ENCODE measurements at regions not wholly inside any gene's neighbourhood (a gene's known extent, or its start where the extent isn't known, plus 50 kb on each side); places are given as distances from the start of the nearest gene placed in this dataset.

- no peak for FAIRE-seq
Observed at GRCh38 chr1:191608367-191608766, 549.9 kb upstream of the RGS18 start.

GRCh38 chr1:191609305-191609704, 549.0 kb upstream of the RGS18 start:
- ChIA-PET SMC1A (ENCODE audit: uncharacterized antibody, unreplicated experiment) (no interaction called here), POLR2A (no interaction called here), CTCF (no interaction called here), RAD21 (ENCODE audit: unreplicated experiment) (interaction anchor here (0.6 kb wide), 1 partner anchor 432 kb away, joined by 3 read pairs; no protein-coding TSS in a partner anchor)
- ATAC-seq, result no peak
- H3K9ac ChIP-seq (ENCODE audit: control insufficient read depth, insufficient read depth, low read length), result no peak overlapping the region
- H3K4me2 ChIP-seq (ENCODE audit: control insufficient read depth, insufficient read depth), result no peak overlapping the region
- BruUV-seq (replicated peaks), result no TSS peak
- no peak for FAIRE-seq
- H3K27me3 ChIP-seq (replicated peaks in 1 of 2; ENCODE audit: control insufficient read depth in 2 of 2, insufficient read depth in 2 of 2, low read length in 1 of 2), result no peaks in the 10 kb centered on the region; a peak in 1 of 4 replicates
- intact Hi-C loops (cut with micrococcal nuclease; ENCODE audit: unreplicated experiment) (no loop called here), in situ Hi-C loops (cut with MboI) (no loop called here)
- H2AFZ ChIP-seq (ENCODE audit: control insufficient read depth, low read depth, low read length), result no peak overlapping the region
- H3K4me1 ChIP-seq (ENCODE audit: control insufficient read depth, insufficient read depth, low read length), result no peaks in the 10 kb centered on the region
- H3K27ac ChIP-seq (ENCODE audit: control insufficient read depth, insufficient read depth), result no peak overlapping the region
- H3K79me2 ChIP-seq (ENCODE audit: control insufficient read depth, insufficient read depth, low read length), result no peaks in the 10 kb centered on the region
- H4K20me1 ChIP-seq (ENCODE audit: control insufficient read depth, insufficient read depth), result no peaks in the 10 kb centered on the region
- H3K9me3 ChIP-seq (replicated peaks; ENCODE audit: control insufficient read depth, insufficient read depth, low read length), result no peaks in the 10 kb centered on the region
- no peaks in the 10 kb centered on the region for H3K36me3 ChIP-seq (ENCODE audit: control insufficient read depth in 2 of 2, insufficient read depth in 2 of 2, low read length in 1 of 2)
- no peak overlapping the region for H3K4me3 ChIP-seq
- DNase-seq (ENCODE audit: low read depth, low spot score), result no peak
- no peak for TF ChIP-seq PKNOX1 (IDR thresholded peaks at IDR 0.05)
- no peak for TF ChIP-seq RCOR1 (conservative IDR thresholded peaks at IDR 0.05; ENCODE audit: low read depth, low read length)
- no peak for TF ChIP-seq SREBF2 (IDR thresholded peaks at IDR 0.05; ENCODE audit: low read length)
- TF ChIP-seq SKIL (IDR thresholded peaks at IDR 0.05; ENCODE audit: low read depth, poor library complexity, severe bottlenecking), result no peak
- TF ChIP-seq GABPA (IDR thresholded peaks at IDR 0.05; ENCODE audit: low read depth), result no peak
- no peak for TF ChIP-seq BHLHE40 (IDR thresholded peaks at IDR 0.05; ENCODE audit: borderline replicate concordance in 1 of 2, low read depth in 2 of 2, low read length in 1 of 2)
- TF ChIP-seq PAX8 (IDR thresholded peaks at IDR 0.05), result no peak
- TF ChIP-seq HCFC1 (IDR thresholded peaks at IDR 0.05; ENCODE audit: low read length), result no peak
- no peak for TF ChIP-seq SUZ12 (IDR thresholded peaks at IDR 0.05; ENCODE audit: unreplicated experiment)
- no peak for TF ChIP-seq PML (IDR thresholded peaks at IDR 0.05; ENCODE audit: low read length)
- no peak for TF ChIP-seq ZNF24 (IDR thresholded peaks at IDR 0.05)

More at GRCh38 chr1:191608367-191608766, 549.9 kb upstream of the RGS18 start:
- SMC1A ChIA-PET (ENCODE audit: uncharacterized antibody, unreplicated experiment), result no interaction called here
- Histone ChIP-seq H3K36me3 (ENCODE audit: control insufficient read depth in 2 of 2, insufficient read depth in 2 of 2, low read length in 1 of 2) (no peaks in the 10 kb centered on the region), H3K79me2 (ENCODE audit: control insufficient read depth, insufficient read depth, low read length) (no peaks in the 10 kb centered on the region), H4K20me1 (ENCODE audit: control insufficient read depth, insufficient read depth) (no peaks in the 10 kb centered on the region), H2AFZ (ENCODE audit: control insufficient read depth, low read depth, low read length) (no peak overlapping the region), H3K4me3 (no peak overlapping the region), H3K9me3 (replicated peaks; ENCODE audit: control insufficient read depth, insufficient read depth, low read length) (no peaks in the 10 kb centered on the region), H3K9ac (ENCODE audit: control insufficient read depth, insufficient read depth, low read length) (no peak overlapping the region), H3K4me1 (ENCODE audit: control insufficient read depth, insufficient read depth, low read length) (no peaks in the 10 kb centered on the region), H3K4me2 (ENCODE audit: control insufficient read depth, insufficient read depth) (no peak overlapping the region), H3K27me3 (replicated peaks in 1 of 2; ENCODE audit: control insufficient read depth in 2 of 2, insufficient read depth in 2 of 2, low read length in 1 of 2) (no peaks in the 10 kb centered on the region; a peak in 1 of 4 replicates), H3K27ac (ENCODE audit: control insufficient read depth, insufficient read depth) (no peak overlapping the region)
- CTCF ChIA-PET, result interaction anchor here (0.6 kb wide), 1 partner anchor 238 kb away, joined by 4 read pairs; no protein-coding TSS in a partner anchor
- RAD21 ChIA-PET (ENCODE audit: unreplicated experiment), result no interaction called here
- in situ Hi-C loops (cut with MboI) (no loop called here), intact Hi-C loops (cut with micrococcal nuclease; ENCODE audit: unreplicated experiment) (no loop called here)
- ATAC-seq (peak; percentile 25), DNase-seq (ENCODE audit: low read depth, low spot score) (no peak)
- POLR2A ChIA-PET, result no interaction called here
- no TSS peak for BruUV-seq (replicated peaks)
- TF ChIP-seq SIN3A (IDR thresholded peaks at IDR 0.05; ENCODE audit: low read depth, low read length), result no peak
- 0% methylated on average over 4 of the region's 4 CpGs for WGBS (ENCODE audit: insufficient coverage, insufficient replicate concordance, low lambda C conversion rate, missing lambda C conversion rate)

Measured in GM12878 (cell line).